OCI-LY1 (cell line): ENCODE measurements at regions not wholly inside any gene's neighbourhood (a gene's known extent, or its start where the extent isn't known, plus 50 kb on each side); places are given as distances from the start of the nearest gene placed in this dataset.

Experiments used
- CTCF ChIP-seq: fragments of 200-600 bp; sonication (generic), shearing (Covaris generic); IDR thresholded peaks from 2 replicates; pipeline ENCODE4 v1.5.1; 2017; ENCODE audit warnings: mild to moderate bottlenecking, antibody characterized with exemption, low read length, moderate library complexity, mixed read lengths
- EZH2 ChIP-seq: fragments of 200-600 bp; sonication (generic), shearing (Covaris generic); IDR thresholded peaks from 2 replicates; pipeline ENCODE4 v1.8.0; 2017; ENCODE audit warnings: borderline replicate concordance, mixed run types, mild to moderate bottlenecking, antibody characterized with exemption, low read length, moderate library complexity, mixed read lengths

- TF ChIP-seq CTCF (no peak), EZH2 (no peak)
Observed at GRCh38 chr3:78221300-78221699, 1181.4 kb downstream of the ROBO2 start.
